LNCaP clone FGC (cell line): ENCODE measurements at regions not wholly inside any gene's neighbourhood (a gene's known extent, or its start where the extent isn't known, plus 50 kb on each side); places are given as distances from the start of the nearest gene placed in this dataset.

Source experiments
- DNase-seq: peaks from one replicate; pipeline ENCODE4 v3.0.0-alpha.2; 2011; ENCODE audit warnings: low read depth
- H3K4me3 ChIP-seq: 2 replicates; pipeline ENCODE4 v1.5.1; 2011; ENCODE audit warnings: mild to moderate bottlenecking, low read depth, low read length, control low read depth
- CTCF ChIP-seq: IDR thresholded peaks from 2 replicates; pipeline ENCODE4 v1.5.1; 2012; ENCODE audit warnings: mild to moderate bottlenecking; ENCODE audit not compliant: control insufficient read depth, insufficient read depth; ENCODE audit errors: extremely low read depth

- no peak overlapping the region for H3K4me3 ChIP-seq
- TF ChIP-seq CTCF: no peak
- DNase-seq: no peak
Measured at GRCh38 chr5:62954578-62954977, 376.0 kb downstream of the LRRC70 start.

GRCh38 chr5:62948301-62948700, 369.7 kb downstream of the LRRC70 start:
- no peak overlapping the region for H3K4me3 ChIP-seq
- no peak for TF ChIP-seq CTCF
- no peak for DNase-seq

- no peak for DNase-seq
- no peak overlapping the region for H3K4me3 ChIP-seq
- TF ChIP-seq CTCF: no peak
Measured at GRCh38 chr5:62942384-62942783, 363.8 kb downstream of the LRRC70 start.

DNA sequence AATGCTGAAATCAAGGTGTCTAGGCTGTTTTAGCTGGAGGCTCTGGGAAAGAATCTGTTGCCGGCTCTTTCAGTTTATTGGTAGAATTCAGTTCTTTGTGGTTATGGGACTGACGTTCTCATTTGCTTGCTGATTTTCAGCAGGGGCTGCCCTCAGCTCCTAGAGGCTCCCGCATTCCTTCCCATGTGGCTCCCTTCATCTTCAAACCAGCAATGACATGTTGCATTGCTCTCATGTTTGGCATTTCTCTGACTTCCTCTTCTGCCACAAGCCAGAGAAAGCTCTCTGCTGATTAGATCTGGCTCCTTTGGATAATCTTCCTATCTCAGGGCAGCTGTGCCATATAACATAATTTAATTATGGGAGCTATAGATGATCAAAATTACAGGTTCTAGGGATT, 360.3 kb downstream of the LRRC70 start:
- no peak overlapping the region for H3K4me3 ChIP-seq
- DNase-seq: no peak
- no peak for TF ChIP-seq CTCF

DNA sequence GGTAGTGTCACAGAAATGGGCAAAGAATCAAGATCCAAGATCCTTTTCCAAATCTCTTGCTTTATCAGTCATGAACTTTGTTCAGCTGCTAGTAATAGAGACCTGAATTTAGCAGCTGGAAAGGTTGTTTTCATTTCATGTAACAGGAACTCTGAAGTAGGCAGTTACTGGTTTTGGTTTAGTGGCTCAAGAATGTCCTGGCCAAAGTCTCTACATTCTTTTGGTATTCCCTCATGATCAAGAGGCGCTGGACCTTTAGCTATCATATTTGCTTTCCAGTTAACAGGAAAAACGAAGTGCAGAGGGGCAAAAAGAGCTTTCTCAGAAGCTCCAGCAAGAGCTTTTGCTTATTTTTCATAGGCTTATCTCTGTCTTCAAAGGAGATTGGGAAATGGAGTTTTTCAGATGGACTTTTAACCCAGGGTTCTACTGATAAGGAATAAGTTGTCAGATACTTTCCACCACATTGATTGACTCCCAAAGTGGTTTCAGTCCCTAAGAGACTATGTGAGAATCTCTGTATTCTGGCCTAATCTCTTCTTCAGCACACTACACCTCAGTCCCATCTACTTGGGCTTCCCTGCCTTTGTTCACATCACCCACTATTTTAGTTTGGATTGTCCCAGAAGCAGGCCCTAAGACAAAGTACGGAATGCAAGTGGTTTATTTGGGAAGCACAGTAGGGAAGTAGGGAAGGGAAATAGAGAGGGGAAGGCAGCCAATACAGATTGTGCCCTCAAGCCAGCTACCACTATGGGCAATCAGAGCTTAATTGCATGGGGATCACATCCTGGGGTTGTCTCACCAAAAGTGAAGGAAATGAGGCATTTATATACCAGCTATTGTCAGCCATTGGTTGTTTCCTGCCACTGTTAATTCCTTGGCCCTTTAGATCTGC, 359.3 kb downstream of the LRRC70 start:
- DNase-seq: no peak
- no peak overlapping the region for H3K4me3 ChIP-seq
- no peak for TF ChIP-seq CTCF

DNA sequence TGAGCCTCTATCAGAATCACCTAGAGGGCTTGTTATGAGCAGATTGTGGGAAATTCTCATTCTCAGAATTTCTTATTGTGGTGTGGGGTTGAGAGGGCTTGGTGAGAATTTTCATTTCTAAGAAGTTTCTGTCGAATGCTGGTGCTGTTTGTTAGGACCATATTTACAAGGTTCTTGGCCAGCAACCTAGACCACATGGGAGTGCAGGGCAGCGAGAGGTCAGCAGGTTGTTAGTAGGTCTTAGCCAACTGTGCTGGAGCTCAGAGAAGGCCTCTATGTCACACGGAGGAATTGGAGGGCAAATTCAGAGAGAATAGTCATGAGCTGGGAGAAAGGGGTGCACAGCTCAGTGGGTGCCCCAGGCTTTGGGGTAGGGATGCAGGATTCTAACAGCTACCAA, 357.0 kb downstream of the LRRC70 start:
- no peak for DNase-seq
- no peak overlapping the region for H3K4me3 ChIP-seq
- TF ChIP-seq CTCF: no peak

- no peak for TF ChIP-seq CTCF
- no peak for DNase-seq
- H3K4me3 ChIP-seq: no peak overlapping the region
Measured at GRCh38 chr5:62934319-62934718, 355.7 kb downstream of the LRRC70 start.
